Fibroblast of upper back skin (primary cell): ENCODE measurements at regions not wholly inside any gene's neighbourhood (a gene's known extent, or its start where the extent isn't known, plus 50 kb on each side); places are given as distances from the start of the nearest gene placed in this dataset.

Experiments used
- DNase-seq: peaks from one replicate; pipeline ENCODE4 v3.0.0-alpha.2; 2013

DNA sequence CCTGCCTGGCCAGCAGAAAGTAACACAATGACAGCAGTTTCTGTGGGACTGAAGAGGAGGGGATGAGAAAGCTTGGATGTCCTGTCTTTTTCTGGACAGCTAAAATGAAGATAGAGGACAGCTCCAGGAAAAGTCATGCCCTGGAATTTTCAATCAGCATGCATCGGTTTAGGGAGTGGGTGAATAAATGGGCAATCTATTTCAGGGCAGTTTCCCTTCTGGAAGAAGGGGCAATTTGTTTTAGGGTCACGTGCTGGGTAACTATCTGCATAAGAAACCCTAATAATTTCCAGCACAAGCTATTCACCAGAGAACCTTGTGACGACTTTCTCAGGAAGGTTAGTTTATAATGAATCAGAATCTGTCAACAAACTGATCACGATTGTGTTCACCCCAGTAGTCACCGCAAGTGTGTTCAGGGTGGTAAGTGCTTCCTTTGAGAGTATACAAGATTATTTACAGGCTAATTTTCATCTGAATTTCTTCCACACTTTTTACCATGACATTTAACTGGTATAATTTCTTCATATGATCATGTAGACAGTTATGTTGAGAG is 318.0 kb upstream of the GBE1 start:
- DNase-seq: no peak

DNA sequence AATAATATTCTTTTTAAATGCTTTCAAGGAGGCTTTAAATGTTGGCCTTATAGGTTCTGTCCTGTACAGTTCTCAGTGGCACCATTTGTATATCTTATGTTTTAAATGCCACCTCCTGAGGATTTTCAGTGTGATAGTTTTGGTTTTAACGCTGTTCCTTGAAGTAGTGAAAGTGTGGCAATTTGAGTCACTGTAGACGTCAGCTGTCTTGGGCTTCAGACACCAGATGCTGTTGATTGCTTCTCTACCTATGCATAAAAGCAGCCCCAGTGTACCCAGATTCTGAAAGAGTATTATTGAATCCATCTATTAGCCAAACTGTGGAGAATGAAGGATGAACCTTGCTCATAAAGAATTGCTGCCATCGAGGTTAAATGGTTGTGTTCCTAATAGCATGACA is 316.8 kb upstream of the GBE1 start:
- no peak for DNase-seq

- no peak for DNase-seq
Observed at GRCh38 chr3:82067420-82067819, 306.0 kb upstream of the GBE1 start.

GRCh38 chr3:82058809-82059208 is 297.4 kb upstream of the GBE1 start:
- DNase-seq: no peak

DNA sequence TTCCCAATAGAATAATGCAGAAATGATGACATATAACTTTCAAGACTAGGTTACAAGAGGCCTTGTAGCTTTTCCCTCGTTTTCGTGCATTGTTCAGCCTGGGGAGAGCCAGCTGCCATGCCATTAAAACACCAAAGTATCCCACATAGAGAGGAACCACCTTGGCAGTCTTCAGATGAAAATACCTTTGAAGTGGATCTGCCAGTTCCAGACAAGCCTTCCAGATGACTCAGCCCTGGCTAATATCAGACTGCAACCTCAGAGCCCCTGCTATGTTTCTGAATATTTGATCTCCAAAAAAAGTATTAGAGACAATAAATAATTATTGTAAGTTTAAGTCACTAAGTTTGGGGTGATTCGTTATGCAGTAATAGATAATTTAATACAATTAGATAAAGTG is 294.3 kb upstream of the GBE1 start:
- peak; percentile 53 for DNase-seq

GRCh38 chr3:82054849-82055248 is 293.4 kb upstream of the GBE1 start:
- DNase-seq: peak; percentile 13

GRCh38 chr3:82053236-82053635 is 291.8 kb upstream of the GBE1 start:
- no peak for DNase-seq

- no peak for DNase-seq
Observed at GRCh38 chr3:82050382-82050781, 288.9 kb upstream of the GBE1 start.

GRCh38 chr3:82048711-82049110 is 287.3 kb upstream of the GBE1 start:
- DNase-seq: no peak

- peak; percentile 37 for DNase-seq
Observed at GRCh38 chr3:82044930-82045705, 283.7 kb upstream of the GBE1 start.

DNA sequence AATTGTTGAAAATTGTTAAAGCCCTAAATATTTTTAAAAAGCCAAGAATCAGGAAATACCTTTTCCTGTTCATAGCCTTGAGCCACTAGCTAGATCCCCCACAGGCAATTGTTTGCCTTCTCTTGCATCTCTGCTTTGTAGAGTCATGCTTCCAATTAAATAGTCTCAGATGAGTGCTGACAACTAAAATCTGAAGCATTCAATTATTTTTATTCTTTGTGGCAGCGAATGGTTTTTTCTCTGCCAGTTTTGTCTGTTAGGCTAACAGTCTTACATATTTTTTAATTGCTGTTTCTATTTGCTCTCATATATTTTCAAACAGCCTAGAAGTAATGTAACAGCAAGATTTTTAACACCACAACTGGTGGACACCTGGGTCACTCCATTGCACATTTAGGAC is 277.1 kb upstream of the GBE1 start:
- peak; percentile 52 for DNase-seq

DNA sequence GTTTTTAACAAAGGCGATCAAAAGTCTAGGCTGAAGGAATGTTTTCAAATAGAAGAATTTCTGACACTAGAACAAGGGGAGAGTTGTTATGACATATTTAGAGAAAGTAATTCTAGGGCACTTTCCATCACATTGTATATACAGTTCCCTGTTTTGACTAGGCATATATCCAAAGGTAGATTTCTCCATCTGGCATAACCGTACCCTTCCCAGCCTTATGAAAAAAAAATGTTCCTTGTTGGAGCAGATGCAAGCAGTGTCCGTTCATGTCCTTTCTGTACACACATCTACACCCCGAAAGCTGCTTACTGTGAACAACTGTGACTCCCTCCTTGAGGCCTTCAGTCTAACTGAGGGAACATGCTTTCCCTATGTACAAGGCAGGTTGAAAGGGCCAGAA is 271.7 kb upstream of the GBE1 start:
- DNase-seq: no peak

DNA sequence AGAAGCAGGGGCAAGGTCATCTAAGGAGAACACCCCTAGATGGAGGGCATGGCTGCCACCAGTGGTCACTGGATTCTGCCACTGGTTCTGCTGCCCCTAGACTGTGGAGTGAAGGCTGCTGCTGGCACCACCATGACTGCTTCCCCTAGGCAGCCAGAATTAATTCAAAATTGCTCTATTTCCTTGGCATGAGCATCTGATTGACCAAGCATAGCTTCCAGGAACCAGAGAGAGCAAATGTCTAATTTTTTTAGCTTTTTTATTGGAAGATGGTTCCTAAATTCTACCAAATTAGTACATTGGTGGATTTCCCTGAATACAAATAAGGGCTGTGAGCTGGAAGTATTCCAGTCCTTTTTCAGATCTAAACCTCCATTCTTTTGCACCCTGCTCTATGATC is 270.2 kb upstream of the GBE1 start:
- no peak for DNase-seq

- no peak for DNase-seq
Observed at GRCh38 chr3:82030916-82031315, 269.5 kb upstream of the GBE1 start.

GRCh38 chr3:82022836-82023235 is 261.4 kb upstream of the GBE1 start:
- no peak for DNase-seq

GRCh38 chr3:82020282-82020681 is 258.8 kb upstream of the GBE1 start:
- DNase-seq: no peak

DNA sequence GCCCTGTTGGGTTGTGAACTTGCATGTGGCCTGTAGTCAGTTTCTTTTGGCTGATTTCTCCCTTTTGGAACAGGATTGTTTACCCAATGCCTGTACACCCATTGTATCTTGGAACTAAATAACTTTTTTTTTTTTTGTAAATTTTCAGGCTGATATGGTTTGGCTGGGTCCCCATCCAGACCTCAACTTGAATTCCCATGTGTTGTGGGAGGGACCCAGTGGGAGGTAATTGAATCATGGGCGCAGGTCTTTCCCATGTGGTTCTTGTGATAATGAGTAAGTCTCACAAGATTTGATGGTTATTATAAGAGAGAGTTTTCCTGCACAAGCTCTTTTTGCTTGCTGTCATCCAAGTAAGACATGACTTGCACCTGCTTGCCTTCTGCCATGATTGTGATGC is 253.8 kb upstream of the GBE1 start:
- DNase-seq: no peak

- no peak for DNase-seq
Observed at GRCh38 chr3:82012775-82013174, 251.3 kb upstream of the GBE1 start.

GRCh38 chr3:82011336-82011735 is 249.9 kb upstream of the GBE1 start:
- no peak for DNase-seq

- DNase-seq: no peak
Observed at GRCh38 chr3:82005266-82005665, 243.8 kb upstream of the GBE1 start.

DNA sequence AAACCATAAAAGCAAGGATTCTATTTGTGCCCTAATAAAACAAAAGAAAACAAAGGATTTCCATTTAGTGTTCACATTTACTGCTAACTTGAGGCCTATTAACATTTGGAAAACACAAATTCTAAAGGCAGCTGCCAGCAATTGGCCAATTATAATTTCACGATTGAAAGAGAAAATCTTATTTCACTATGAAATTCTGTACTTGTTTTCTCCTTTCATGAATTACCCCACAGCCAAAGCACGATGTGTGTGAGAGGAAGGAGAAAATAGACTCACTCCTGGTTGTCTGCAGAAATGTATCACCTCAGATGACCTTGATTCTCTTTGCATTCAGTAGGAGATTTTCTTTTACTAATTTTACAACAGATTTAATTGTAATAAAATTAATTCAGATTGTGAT is 242.8 kb upstream of the GBE1 start:
- DNase-seq: no peak

- DNase-seq: no peak
Observed at GRCh38 chr3:82002986-82003642, 241.7 kb upstream of the GBE1 start.

GRCh38 chr3:82002491-82002890 is 241.0 kb upstream of the GBE1 start:
- no peak for DNase-seq

DNA sequence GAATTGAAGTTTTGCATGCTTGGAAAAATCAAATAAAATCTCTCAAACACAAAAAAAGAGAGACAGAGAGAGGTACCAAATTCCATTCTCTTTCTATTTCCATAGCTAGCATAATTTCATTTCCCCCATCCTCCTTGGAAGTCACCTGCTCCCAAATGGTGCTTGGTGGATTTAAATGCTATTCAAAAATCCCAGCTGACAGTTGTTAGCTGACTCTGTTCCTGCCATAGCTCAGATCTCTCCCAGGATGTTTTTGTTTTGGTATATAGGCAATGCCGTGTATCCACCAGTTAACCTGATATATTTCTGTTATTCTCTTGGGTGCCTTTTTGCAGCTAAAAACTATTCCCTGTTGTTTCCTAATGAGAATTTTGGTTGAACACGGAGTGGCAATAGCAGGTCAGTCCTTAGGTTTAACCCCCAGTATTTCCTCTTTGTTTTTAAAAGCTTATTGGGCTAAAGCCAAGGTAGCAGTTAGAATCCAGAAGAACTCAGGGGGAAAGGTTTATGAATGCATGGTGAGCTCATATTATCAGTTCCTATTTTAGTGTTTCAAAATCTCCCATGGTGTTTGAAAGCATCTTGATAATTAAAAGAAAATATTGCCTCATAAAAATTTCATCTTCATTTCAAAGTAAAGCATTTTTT is 240.0 kb upstream of the GBE1 start:
- no peak for DNase-seq
